Nephron progenitor cell (in vitro differentiated cells): ENCODE measurements at regions not wholly inside any gene's neighbourhood (a gene's known extent, or its start where the extent isn't known, plus 50 kb on each side); places are given as distances from the start of the nearest gene placed in this dataset.

ENCODE experiments used
- DNase-seq: peaks from one replicate; pipeline ENCODE4 v3.0.0; 2021
- H3K27ac Mint-ChIP-seq: 2 replicates; pipeline ENCODE4 v1.8.0; 2021; ENCODE audit warnings: mild to moderate bottlenecking, moderate library complexity, mixed read lengths
- H3K27me3 Mint-ChIP-seq: 2 replicates; pipeline ENCODE4 v1.8.0; 2021; ENCODE audit warnings: mild to moderate bottlenecking, low read depth, mixed read lengths; ENCODE audit not compliant: poor library complexity
- H3K36me3 Mint-ChIP-seq: 2 replicates; pipeline ENCODE4 v1.8.0; 2021; ENCODE audit warnings: low read depth, mixed read lengths
- H3K4me1 Mint-ChIP-seq: 2 replicates; pipeline ENCODE4 v1.8.0; 2021; ENCODE audit warnings: mixed read lengths
- H3K4me3 Mint-ChIP-seq: 2 replicates; pipeline ENCODE4 v1.8.0; 2021; ENCODE audit warnings: mild to moderate bottlenecking, moderate library complexity, mixed read lengths
- H3K9me3 Mint-ChIP-seq: 2 replicates; pipeline ENCODE4 v1.8.0; 2021; ENCODE audit warnings: mild to moderate bottlenecking, moderate library complexity, mixed read lengths
- TF ChIP-seq, protein P1 (sequence below): fragments of 200-600 bp; sonication (generic); IDR thresholded peaks from 2 replicates; pipeline ENCODE4 v1.5.0; 2021; ENCODE audit warnings: antibody characterized with exemption

GRCh38 chr3:67294341-67294740 is 296.2 kb downstream of the KBTBD8 start:
- H3K27ac Mint-ChIP-seq, result no peak overlapping the region
- TF ChIP-seq, protein P1, sequence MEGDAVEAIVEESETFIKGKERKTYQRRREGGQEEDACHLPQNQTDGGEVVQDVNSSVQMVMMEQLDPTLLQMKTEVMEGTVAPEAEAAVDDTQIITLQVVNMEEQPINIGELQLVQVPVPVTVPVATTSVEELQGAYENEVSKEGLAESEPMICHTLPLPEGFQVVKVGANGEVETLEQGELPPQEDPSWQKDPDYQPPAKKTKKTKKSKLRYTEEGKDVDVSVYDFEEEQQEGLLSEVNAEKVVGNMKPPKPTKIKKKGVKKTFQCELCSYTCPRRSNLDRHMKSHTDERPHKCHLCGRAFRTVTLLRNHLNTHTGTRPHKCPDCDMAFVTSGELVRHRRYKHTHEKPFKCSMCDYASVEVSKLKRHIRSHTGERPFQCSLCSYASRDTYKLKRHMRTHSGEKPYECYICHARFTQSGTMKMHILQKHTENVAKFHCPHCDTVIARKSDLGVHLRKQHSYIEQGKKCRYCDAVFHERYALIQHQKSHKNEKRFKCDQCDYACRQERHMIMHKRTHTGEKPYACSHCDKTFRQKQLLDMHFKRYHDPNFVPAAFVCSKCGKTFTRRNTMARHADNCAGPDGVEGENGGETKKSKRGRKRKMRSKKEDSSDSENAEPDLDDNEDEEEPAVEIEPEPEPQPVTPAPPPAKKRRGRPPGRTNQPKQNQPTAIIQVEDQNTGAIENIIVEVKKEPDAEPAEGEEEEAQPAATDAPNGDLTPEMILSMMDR, result no peak
- no peak for DNase-seq
- H3K4me1 Mint-ChIP-seq, result peaks cover 10% of the 10 kb centered on the region
- H3K36me3 Mint-ChIP-seq, result no peaks in the 10 kb centered on the region
- peaks cover 3% of the 10 kb centered on the region for H3K27me3 Mint-ChIP-seq
- H3K9me3 Mint-ChIP-seq, result no peaks in the 10 kb centered on the region
- no peak overlapping the region for H3K4me3 Mint-ChIP-seq

- no peaks in the 10 kb centered on the region for H3K36me3 Mint-ChIP-seq
- H3K27ac Mint-ChIP-seq, result no peak overlapping the region
- no peak for DNase-seq
- TF ChIP-seq, protein P1, result no peak
- H3K4me1 Mint-ChIP-seq, result peaks cover 4% of the 10 kb centered on the region
- H3K27me3 Mint-ChIP-seq, result peaks cover 7% of the 10 kb centered on the region
- no peak overlapping the region for H3K4me3 Mint-ChIP-seq
- no peaks in the 10 kb centered on the region for H3K9me3 Mint-ChIP-seq
These were observed 298.2 kb downstream of the KBTBD8 start for GRCh38 chr3:67296039-67296892.

DNA sequence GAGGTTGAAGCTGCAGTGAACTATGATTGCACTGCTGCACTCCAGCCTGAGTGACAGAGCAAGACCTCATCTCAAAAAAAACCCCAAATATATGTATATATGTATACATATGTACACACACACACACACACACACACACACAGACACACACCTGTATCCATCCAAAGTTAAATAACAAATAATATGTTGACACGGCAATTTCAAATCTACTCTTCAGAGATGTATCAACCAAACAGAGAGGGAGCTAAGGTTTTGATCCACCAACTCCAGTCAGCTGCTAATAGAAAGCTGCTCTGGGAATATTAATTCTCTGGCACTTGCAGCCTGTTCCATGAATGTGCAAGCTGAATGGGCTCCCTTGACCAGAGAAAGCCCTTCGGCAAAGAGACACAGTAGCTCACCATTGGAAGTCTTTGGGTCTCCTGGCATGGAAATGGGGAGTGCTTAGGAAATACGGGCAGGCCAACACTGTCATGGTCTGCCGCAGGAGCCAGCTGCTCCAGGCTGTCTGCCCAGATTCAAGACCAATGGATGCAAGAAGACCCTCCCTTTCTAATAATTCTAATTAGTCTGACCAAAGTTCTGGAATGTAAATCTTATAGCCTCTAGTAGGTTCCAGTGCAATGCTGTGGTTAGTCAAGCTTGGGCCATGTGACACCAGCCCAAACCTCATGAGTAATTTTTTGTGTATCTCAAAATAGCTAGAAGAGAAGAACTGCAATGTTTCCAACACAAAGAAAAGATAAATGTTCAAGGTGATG is 299.8 kb downstream of the KBTBD8 start:
- Mint-ChIP-seq H3K36me3 (no peaks in the 10 kb centered on the region), H3K4me1 (peaks cover 4% of the 10 kb centered on the region), H3K9me3 (no peaks in the 10 kb centered on the region), H3K27ac (no peak overlapping the region), H3K4me3 (no peak overlapping the region), H3K27me3 (peaks cover 10% of the 10 kb centered on the region)
- no peak for DNase-seq
- TF ChIP-seq, protein P1, result no peak

GRCh38 chr3:67301556-67301955 is 303.4 kb downstream of the KBTBD8 start:
- Mint-ChIP-seq H3K27ac (no peak overlapping the region), H3K9me3 (no peaks in the 10 kb centered on the region), H3K4me1 (no peaks in the 10 kb centered on the region), H3K36me3 (no peaks in the 10 kb centered on the region), H3K27me3 (peaks cover 13% of the 10 kb centered on the region), H3K4me3 (no peak overlapping the region)
- TF ChIP-seq, protein P1, result no peak
- no peak for DNase-seq

DNA sequence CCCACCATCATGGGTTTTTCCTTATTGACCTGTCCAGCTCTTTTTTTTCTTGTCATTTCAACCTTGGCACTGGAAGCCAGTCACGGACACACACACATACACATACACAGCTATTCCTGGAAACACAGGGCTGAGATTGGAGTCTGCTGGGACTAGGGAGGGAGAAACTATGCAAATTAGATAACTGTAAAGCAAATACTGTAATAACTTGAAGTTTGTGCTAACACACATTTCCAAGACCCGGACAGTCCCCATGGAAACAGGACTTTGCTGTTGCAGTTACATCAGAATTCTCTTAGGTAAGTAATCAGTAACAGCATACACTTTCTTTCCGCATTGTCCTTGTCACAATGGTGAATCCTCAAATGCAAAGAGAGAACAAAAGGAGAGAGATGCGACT is 304.4 kb downstream of the KBTBD8 start:
- H3K4me1 Mint-ChIP-seq, result no peaks in the 10 kb centered on the region
- TF ChIP-seq, protein P1, result no peak
- no peaks in the 10 kb centered on the region for H3K36me3 Mint-ChIP-seq
- H3K9me3 Mint-ChIP-seq, result no peaks in the 10 kb centered on the region
- H3K27me3 Mint-ChIP-seq, result peaks cover 16% of the 10 kb centered on the region
- no peak overlapping the region for H3K4me3 Mint-ChIP-seq
- H3K27ac Mint-ChIP-seq, result no peak overlapping the region
- DNase-seq, result no peak
